Epithelial cell of esophagus (primary cell): ENCODE measurements at regions not wholly inside any gene's neighbourhood (a gene's known extent, or its start where the extent isn't known, plus 50 kb on each side); places are given as distances from the start of the nearest gene placed in this dataset.

Experiments used
- DNase-seq: peaks from one replicate; pipeline ENCODE4 v3.0.0; 2010; ENCODE audit warnings: low read depth
- H3K4me3 ChIP-seq: 2 replicates; pipeline ENCODE4 v1.5.1; 2011; ENCODE audit warnings: mild to moderate bottlenecking, low read length, control low read depth
- TF ChIP-seq, protein P1 (sequence below): IDR thresholded peaks from 2 replicates; pipeline ENCODE4 v1.5.1; 2011; ENCODE audit warnings: low read depth, mild to moderate bottlenecking, low read length, control low read depth, inconsistent platforms; ENCODE audit not compliant: insufficient read depth; ENCODE audit errors: missing control alignments

DNA sequence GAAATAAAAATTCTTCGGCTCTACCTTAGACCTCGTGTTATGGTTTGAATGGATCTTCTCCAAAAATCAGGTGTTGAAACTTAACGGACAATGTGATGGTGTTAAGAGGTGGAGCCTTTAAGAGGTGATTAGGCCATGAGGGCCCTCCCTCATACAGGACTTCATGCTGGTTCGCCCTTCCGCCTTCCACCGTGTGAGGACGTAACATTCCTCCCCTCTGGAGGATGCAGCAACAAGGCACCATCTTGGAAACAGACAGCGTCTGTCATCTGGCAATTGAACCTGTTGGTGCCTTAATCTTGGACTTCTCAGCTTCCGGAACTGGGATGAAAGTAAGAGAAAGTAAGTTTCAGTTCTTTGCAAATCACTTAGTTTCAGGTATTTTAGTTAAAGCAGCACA lies 126.3 kb upstream of the SPRED2 start:
- DNase-seq, result no peak
- no peak overlapping the region for H3K4me3 ChIP-seq
- TF ChIP-seq, protein P1, sequence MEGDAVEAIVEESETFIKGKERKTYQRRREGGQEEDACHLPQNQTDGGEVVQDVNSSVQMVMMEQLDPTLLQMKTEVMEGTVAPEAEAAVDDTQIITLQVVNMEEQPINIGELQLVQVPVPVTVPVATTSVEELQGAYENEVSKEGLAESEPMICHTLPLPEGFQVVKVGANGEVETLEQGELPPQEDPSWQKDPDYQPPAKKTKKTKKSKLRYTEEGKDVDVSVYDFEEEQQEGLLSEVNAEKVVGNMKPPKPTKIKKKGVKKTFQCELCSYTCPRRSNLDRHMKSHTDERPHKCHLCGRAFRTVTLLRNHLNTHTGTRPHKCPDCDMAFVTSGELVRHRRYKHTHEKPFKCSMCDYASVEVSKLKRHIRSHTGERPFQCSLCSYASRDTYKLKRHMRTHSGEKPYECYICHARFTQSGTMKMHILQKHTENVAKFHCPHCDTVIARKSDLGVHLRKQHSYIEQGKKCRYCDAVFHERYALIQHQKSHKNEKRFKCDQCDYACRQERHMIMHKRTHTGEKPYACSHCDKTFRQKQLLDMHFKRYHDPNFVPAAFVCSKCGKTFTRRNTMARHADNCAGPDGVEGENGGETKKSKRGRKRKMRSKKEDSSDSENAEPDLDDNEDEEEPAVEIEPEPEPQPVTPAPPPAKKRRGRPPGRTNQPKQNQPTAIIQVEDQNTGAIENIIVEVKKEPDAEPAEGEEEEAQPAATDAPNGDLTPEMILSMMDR, result no peak

DNA sequence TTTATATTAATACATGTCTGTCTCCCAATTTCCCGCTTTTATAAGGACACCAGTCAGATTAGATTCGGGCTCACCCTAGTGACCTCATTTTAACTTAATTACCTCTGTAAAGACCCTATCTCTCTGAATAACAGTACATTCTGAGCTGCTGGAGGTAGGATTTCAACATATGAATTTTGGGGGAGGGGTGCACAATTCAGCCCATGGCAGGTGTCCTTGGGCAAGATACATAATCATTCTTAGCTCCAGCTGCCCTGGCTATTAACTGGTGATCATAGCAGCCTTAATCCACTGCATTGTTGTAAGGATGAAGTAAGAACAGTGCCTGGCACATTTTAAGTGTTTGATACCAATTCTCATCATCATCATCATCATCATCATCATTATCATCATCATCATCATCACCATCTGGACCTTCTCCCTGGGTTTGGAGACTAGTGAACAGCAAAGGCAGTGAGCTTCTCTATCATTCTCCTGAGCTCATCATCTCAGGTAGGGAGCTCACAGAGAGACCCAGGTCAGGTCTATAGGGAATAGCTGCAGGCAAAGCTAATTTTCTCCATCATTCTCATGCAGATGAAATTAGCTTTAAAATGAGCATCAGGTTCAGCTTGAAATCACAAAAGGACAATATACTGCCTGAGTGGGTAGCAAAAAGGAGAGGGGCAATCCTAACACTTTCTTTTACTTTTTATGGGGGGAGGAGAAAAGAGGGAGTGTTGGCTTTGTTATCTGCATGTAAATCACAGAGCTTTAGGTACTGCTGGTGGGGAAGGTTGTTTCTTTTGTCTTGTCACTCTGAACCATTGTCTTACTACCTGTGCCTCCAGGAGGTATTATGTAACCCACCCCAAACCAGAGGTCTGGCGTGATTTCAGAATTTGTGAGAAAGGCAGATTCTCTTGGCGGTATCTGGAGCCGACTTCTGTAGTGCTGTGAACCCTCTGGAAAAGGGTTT lies 125.5 kb upstream of the SPRED2 start:
- no peak overlapping the region for H3K4me3 ChIP-seq
- TF ChIP-seq, protein P1, result no peak
- no peak for DNase-seq

DNA sequence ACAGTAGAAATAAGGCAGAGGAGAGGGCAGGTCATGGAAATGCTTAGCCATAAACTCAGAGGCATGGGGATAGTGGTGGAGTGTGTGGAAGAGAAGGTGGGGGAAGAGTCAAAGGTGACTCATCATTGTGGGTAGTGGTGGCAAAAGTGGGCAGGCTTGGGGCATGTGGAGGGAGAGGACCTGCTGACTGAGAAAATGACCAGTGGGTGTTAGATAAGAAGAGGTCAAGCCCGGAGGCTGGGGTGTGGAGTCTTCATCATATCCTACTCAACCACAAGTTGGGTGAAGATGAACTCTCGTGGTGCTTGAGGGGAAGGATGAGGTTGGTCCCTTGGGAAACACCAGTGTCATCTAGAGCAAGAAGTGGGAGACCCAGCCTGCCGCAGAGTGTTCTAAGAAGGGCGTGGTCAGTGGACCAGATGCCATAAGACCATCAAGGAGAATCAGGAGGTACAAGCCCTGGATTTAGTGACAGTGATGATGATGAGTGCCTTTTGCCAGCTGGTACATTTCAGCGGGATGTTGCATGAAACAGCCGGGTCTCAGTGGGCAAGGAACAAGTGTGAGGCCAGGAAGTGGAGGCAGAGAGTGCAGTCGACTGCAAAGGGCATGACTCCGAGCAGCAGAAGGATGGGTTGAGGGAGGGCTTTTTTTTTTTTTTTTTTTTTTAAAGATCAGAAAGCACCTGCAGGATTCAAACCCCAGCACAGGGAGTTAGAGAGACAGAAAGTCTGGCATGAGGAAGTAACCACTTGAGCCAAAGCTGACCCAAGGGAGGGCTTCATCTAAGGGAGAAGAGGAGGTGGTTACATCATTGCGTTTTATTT lies 122.6 kb upstream of the SPRED2 start:
- DNase-seq, result no peak
- TF ChIP-seq, protein P1, result no peak

DNA sequence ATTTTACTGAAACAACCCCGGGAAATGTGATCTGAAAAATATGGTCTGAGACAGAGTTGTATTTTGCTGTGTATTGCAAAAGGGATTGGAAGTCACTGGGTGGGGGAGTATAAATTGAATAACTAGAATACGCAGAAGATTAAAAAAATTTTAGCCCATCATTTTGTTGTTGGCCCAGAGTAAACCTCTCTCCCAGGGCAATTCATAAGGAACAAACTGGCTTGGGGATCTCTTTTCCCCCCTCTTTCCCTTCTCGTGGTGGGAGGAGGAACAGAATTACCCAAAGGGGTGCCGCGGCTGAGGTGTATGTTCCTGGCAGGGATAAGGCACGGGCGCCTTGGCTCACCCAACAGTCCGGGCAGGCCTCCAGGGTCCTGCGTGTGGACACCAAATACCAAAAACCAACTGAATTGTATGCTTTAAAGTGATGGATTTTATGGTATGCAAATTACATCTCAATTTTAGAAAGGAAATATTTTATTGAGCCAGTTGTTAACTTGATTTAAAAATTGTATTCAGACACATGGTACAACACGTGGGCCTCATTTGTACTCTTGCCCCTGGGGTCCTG lies 121.2 kb upstream of the SPRED2 start:
- TF ChIP-seq, protein P1, result no peak
- H3K4me3 ChIP-seq, result no peak overlapping the region
- DNase-seq, result no peak

More for the DNA sequence above, 122.6 kb upstream of the SPRED2 start:
- no peak overlapping the region for H3K4me3 ChIP-seq

DNA sequence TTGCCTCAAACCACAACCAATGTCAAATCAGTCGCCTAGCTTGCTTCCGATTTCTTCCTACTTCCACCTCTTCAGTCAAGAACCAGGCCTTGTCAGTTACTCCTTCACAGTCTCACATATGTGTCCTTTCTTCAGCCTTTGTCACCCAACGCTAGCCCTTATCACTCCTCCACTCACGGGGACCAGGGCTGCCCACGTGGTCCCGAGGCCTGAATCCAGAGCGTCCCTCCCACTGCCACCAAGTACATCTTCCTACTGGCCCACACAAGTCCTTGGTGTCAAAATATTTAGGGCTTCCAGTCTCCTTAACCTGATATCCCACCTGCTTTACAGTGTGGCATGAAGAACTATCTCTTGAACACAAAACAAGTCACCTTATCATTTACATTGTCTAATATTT lies 119.1 kb upstream of the SPRED2 start:
- DNase-seq, result no peak
- no peak overlapping the region for H3K4me3 ChIP-seq
- TF ChIP-seq, protein P1, result no peak

DNA sequence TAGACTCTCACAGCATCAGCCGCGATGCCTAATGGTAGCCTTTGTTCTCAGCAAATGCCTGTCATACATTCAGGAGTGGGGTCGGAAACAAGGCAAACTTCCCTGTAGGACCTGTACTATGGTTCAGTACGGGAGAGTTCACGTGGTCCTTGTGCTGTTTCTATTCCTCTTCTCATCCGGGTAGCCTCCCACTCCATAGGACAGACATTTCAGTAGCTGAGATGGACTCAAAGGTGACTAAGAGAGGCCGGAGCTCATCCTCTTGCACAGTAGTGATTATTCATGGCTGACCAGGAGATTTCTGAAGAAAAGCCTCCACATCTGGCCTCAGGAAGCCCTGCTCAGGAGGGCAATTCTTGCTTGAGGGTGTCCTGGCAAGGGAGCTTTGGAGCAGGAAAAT lies 117.8 kb upstream of the SPRED2 start:
- TF ChIP-seq, protein P1, result no peak
- DNase-seq, result no peak
- no peak overlapping the region for H3K4me3 ChIP-seq
